Fibroblast of pulmonary artery (primary cell): ENCODE measurements at regions not wholly inside any gene's neighbourhood (a gene's known extent, or its start where the extent isn't known, plus 50 kb on each side); places are given as distances from the start of the nearest gene placed in this dataset.

Experiments used
- DNase-seq: peaks from one replicate; pipeline ENCODE4 v3.0.0-alpha.2; 2010; ENCODE audit warnings: low read depth
- H3K4me3 ChIP-seq: replicated peaks from 2 replicates; pipeline ENCODE4 v1.5.1; 2011; ENCODE audit warnings: low read depth, mild to moderate bottlenecking, control low read depth, low read length, moderate library complexity
- CTCF ChIP-seq: IDR thresholded peaks from 2 replicates; pipeline ENCODE4 v1.5.1; 2011; ENCODE audit warnings: mild to moderate bottlenecking, control low read depth, low read length, inconsistent platforms; ENCODE audit errors: missing control alignments

- TF ChIP-seq CTCF, result no peak
- no peak overlapping the region for H3K4me3 ChIP-seq
- no peak for DNase-seq
These were observed 228.8 kb upstream of the PPP2R3A start for GRCh38 chr3:135736740-135737139.

DNA sequence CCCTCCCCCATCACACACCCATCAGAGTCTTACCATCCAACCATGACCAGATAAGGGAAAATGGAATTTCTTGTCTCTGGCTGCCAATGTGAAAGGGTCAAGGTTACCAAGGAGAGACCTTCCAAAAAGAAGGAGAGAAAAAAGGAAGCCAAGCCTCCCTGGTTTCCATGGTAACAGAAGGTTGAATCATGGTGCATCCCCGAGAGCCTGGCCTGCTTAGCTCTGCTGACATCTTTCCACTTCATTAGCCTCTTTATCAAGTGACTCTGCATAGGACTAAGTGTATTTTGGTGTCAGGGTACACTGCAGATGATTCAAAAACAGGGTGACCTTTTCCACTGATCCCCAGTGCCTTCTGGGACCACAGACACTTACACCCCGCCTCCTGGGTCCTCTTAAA is 225.7 kb upstream of the PPP2R3A start:
- TF ChIP-seq CTCF, result no peak
- H3K4me3 ChIP-seq, result no peak overlapping the region
- no peak for DNase-seq

- DNase-seq, result no peak
- TF ChIP-seq CTCF, result no peak
- H3K4me3 ChIP-seq, result no peak overlapping the region
These were observed 225.3 kb upstream of the PPP2R3A start for GRCh38 chr3:135740211-135740610.

- no peak for TF ChIP-seq CTCF
- H3K4me3 ChIP-seq, result no peak overlapping the region
- DNase-seq, result no peak
These were observed 224.8 kb upstream of the PPP2R3A start for GRCh38 chr3:135740751-135741150.

DNA sequence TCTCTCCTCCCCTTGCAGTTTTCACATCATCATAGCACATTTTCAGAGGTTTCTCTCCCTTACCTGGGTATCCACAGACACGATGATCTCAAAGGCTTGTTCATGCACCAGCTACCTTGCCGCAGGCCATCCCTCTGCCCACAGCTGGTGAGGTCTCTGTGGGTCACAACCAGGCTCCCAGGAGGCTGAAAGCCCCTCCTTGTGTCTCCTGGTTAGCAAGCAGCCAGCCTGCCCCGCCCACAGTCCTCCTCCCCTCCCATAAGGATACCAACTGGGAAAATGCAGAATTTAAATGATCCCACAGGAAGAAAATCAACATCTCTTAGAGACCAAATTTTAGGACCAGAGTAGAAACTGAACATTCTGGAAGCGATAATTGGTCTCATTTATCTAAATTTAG is 213.5 kb upstream of the PPP2R3A start:
- TF ChIP-seq CTCF, result no peak
- DNase-seq, result no peak
- H3K4me3 ChIP-seq, result no peak overlapping the region

DNA sequence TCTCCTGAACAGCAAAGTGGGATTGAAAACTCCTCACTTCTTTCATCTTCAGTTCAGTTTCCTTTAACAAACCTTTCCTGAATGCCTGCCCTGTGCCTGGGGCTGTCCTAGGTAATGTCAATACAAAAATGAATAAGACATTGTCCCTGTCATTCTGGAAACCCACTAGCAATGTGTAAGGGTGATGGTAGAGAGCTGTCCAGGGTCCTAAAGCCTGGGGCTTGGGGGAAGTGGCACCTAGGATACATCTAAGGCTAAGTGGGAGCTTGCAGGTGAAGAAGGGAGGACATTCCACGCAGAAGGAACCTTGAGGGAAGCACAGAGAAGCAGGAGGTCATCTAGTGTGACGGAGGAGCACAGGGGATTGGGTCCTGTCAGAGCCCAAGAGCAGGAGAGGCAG is 212.7 kb upstream of the PPP2R3A start:
- TF ChIP-seq CTCF, result no peak
- no peak for DNase-seq

GRCh38 chr3:135753506-135753905 is 212.0 kb upstream of the PPP2R3A start:
- TF ChIP-seq CTCF, result no peak
- no peak for DNase-seq
- H3K4me3 ChIP-seq, result no peak overlapping the region

More for the DNA sequence above, 212.7 kb upstream of the PPP2R3A start:
- H3K4me3 ChIP-seq, result no peak overlapping the region
